ENCODE measurements at regions not wholly inside any gene's neighbourhood (a gene's known extent, or its start where the extent isn't known, plus 50 kb on each side); places are given as distances from the start of the nearest gene placed in this dataset.
"Not testable (repeated sequence)": the region's sequence is repeated elsewhere in the genome, so short reads cannot be mapped to it uniquely, and the experiment has no call there.

DNA sequence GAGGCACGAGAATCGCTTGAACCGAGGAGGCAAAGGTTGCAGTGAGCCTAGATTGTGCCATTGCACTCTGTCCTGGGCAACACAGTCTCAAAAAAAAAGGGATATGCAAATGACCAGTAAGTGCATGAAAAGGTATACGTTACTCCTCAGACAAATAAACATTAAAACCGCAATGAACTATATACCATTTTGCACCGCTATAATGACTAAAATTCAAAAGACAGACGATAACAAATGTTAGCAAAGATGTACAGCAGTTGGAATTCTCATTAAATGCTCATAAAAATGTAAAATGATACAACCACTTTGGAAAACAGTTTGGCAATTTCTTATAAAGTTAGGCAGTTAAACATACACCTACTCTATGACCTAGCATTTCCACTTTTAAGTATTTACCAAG is 67.4 kb upstream of the MSH6 start:
- peaks cover 18% of the 10 kb centered on the region for H3K27me3 Mint-ChIP-seq (ENCODE audit: unreplicated experiment)
- peaks cover 3% of the 10 kb centered on the region for H3K9me3 Mint-ChIP-seq (ENCODE audit: low read depth, unreplicated experiment)
- no TSS peak for BruUV-seq (replicated peaks)
- no peaks in the 10 kb centered on the region for H3K36me3 Mint-ChIP-seq (ENCODE audit: insufficient read depth, unreplicated experiment)
- CTCF ChIA-PET = no interaction called here
- H3K4me1 Mint-ChIP-seq (ENCODE audit: low read depth, unreplicated experiment) = no peaks in the 10 kb centered on the region
- TF ChIP-seq, protein P1, sequence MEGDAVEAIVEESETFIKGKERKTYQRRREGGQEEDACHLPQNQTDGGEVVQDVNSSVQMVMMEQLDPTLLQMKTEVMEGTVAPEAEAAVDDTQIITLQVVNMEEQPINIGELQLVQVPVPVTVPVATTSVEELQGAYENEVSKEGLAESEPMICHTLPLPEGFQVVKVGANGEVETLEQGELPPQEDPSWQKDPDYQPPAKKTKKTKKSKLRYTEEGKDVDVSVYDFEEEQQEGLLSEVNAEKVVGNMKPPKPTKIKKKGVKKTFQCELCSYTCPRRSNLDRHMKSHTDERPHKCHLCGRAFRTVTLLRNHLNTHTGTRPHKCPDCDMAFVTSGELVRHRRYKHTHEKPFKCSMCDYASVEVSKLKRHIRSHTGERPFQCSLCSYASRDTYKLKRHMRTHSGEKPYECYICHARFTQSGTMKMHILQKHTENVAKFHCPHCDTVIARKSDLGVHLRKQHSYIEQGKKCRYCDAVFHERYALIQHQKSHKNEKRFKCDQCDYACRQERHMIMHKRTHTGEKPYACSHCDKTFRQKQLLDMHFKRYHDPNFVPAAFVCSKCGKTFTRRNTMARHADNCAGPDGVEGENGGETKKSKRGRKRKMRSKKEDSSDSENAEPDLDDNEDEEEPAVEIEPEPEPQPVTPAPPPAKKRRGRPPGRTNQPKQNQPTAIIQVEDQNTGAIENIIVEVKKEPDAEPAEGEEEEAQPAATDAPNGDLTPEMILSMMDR (IDR thresholded peaks at IDR 0.05; ENCODE audit: unreplicated experiment) = no peak
- no peak overlapping the region for H3K27ac Mint-ChIP-seq (ENCODE audit: unreplicated experiment)
- H3K4me3 Mint-ChIP-seq (ENCODE audit: low read depth, unreplicated experiment) = no peak overlapping the region
- no peak for DNase-seq
- intact Hi-C loops (cut with micrococcal nuclease; ENCODE audit: unreplicated experiment) = no loop called here

DNA sequence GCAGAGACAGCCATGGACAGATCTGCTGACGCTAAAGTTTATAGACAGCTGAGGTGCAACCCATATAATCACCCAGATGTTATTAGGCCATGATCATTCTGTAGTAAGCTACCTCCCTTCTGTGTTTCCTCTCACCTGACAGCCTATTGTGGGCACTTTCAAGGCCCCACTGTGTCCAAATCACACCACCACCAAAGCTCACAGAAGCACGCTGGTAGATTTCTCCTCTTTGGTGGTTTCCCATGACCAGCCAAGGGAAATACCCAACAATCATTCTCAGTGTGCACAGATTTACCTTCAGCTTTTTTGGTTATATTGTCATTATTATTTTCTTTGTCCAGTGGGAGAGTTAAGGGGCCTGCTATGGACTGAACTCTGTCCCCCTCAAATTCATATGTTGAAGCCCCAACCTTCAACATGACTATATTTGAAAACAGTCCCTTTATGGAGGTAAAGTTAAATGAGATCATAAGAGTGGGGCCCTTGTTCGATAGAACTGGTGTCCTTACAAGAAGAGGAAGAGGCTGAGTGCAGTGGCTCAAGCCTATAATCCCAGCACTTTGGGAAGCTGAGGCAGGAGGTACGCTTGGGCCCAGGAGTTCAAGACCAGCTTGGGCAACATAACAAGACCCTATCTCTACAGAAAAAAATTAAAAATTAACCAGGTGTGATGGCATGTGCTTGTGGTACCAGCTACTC is 74.0 kb upstream of the MSH6 start:
- BruUV-seq (replicated peaks) = no TSS peak
- intact Hi-C loops (cut with micrococcal nuclease; ENCODE audit: unreplicated experiment) = no loop called here
- CTCF ChIA-PET = no interaction called here
- H3K4me3 Mint-ChIP-seq (ENCODE audit: low read depth, unreplicated experiment) = no peak overlapping the region
- no peaks in the 10 kb centered on the region for H3K4me1 Mint-ChIP-seq (ENCODE audit: low read depth, unreplicated experiment)
- H3K36me3 Mint-ChIP-seq (ENCODE audit: insufficient read depth, unreplicated experiment) = no peaks in the 10 kb centered on the region
- no peak overlapping the region for H3K27ac Mint-ChIP-seq (ENCODE audit: unreplicated experiment)
- no peaks in the 10 kb centered on the region for H3K27me3 Mint-ChIP-seq (ENCODE audit: unreplicated experiment)
- TF ChIP-seq, protein P1 (IDR thresholded peaks at IDR 0.05; ENCODE audit: unreplicated experiment) = no peak
- H3K9me3 Mint-ChIP-seq (ENCODE audit: low read depth, unreplicated experiment) = no peaks in the 10 kb centered on the region
- no peak for DNase-seq

DNA sequence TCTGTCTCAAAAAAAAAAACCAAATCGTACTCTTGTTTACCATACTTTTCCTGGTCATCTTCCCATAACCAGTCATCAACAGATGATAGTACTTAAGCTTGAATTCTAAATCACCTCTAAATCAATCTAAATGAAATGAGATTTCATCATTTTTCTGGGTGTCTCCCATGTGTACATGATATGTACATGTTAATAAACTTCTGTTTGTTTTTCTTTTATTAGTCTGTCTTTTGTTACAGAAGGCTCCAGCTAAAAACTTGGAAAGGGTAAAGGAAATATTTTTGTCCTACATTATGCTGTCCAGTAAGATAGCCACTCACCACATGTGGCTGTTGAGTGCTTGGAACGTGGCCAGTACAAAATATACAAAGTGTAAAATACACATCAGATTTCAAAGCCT is 78.7 kb upstream of the MSH6 start:
- intact Hi-C loops (cut with micrococcal nuclease; ENCODE audit: unreplicated experiment) = no loop called here
- BruUV-seq (replicated peaks) = no TSS peak
- DNase-seq = no peak
- CTCF ChIA-PET = no interaction called here
- no peaks in the 10 kb centered on the region for H3K36me3 Mint-ChIP-seq (ENCODE audit: insufficient read depth, unreplicated experiment)
- H3K4me3 Mint-ChIP-seq (ENCODE audit: low read depth, unreplicated experiment) = no peak overlapping the region
- H3K27ac Mint-ChIP-seq (ENCODE audit: unreplicated experiment) = no peak overlapping the region
- H3K4me1 Mint-ChIP-seq (ENCODE audit: low read depth, unreplicated experiment) = no peaks in the 10 kb centered on the region
- H3K9me3 Mint-ChIP-seq (ENCODE audit: low read depth, unreplicated experiment) = no peaks in the 10 kb centered on the region
- TF ChIP-seq, protein P1 (IDR thresholded peaks at IDR 0.05; ENCODE audit: unreplicated experiment) = no peak
- H3K27me3 Mint-ChIP-seq (ENCODE audit: unreplicated experiment) = peaks cover 2% of the 10 kb centered on the region

DNA sequence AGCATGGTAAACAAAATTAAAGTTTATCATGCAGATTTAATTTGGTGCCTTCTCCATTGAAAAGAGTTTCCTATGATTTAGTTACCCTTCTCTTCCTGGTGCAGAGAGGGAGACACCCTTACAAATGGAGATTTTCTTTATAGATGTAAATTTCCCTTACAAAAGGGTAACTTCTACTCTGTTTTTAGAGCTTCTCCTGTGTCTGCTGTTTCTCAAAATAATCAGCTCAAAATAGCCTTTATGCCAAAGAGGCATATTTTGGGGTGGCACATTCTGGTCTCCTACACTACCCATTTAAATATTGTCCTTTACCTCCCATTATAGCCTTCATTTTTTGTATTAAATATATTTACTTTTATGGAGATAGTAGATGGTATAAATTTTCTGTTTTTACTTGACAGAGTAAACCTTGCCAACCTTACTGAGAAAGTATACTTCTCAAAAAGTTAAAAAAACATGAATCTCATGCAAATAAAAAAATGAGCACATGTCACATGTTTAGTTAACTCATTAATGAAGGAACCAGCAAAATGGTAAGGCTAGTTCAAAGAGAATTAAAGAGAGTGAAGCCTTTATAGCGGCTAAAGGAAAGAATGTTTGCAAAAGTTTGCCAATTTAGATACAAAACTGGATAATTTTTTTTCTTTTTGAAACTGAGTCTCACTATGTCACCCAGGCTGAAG is 83.3 kb upstream of the MSH6 start:
- H3K27ac Mint-ChIP-seq (ENCODE audit: unreplicated experiment) = no peak overlapping the region
- BruUV-seq (replicated peaks) = no TSS peak

DNA sequence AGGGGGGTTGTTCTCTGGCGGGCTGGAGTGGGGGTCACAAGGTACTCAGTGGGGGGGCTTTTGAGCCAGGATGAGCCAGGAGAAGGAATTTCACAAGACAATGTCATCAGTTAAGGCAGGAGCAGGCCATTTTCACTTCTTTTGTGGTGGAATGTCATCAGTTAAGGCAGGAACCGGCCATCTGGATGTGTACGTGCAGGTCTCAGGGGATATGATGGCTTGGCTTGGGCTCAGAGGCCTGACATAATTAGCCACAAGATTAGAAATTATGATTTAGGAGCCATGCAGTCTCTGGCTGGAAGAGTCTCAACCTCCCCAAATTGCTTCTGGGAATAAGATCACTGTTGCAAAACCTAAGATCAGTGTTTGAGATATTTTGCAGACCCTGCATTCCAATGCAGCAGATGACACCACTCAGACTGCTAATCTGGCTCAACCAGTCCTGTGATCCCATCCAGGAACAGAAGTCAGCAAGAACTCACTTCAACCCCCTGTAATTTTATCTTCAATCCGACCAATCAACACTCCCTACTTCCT is 84.4 kb upstream of the MSH6 start:
- peaks cover 25% of the 10 kb centered on the region for H3K27me3 Mint-ChIP-seq (ENCODE audit: unreplicated experiment)
- H3K27ac Mint-ChIP-seq (ENCODE audit: unreplicated experiment); H3K9me3 Mint-ChIP-seq (ENCODE audit: low read depth, unreplicated experiment); H3K4me1 Mint-ChIP-seq (ENCODE audit: low read depth, unreplicated experiment); BruUV-seq (replicated peaks); intact Hi-C loops (cut with micrococcal nuclease; ENCODE audit: unreplicated experiment); CTCF ChIA-PET; H3K4me3 Mint-ChIP-seq (ENCODE audit: low read depth, unreplicated experiment); H3K36me3 Mint-ChIP-seq (ENCODE audit: insufficient read depth, unreplicated experiment); DNase-seq: not testable (repeated sequence)

More for the DNA sequence above, 83.3 kb upstream of the MSH6 start:
- intact Hi-C loops (cut with micrococcal nuclease; ENCODE audit: unreplicated experiment) = no loop called here
- Mint-ChIP-seq H3K4me1 (ENCODE audit: low read depth, unreplicated experiment) (no peaks in the 10 kb centered on the region), H3K4me3 (ENCODE audit: low read depth, unreplicated experiment) (no peak overlapping the region), H3K36me3 (ENCODE audit: insufficient read depth, unreplicated experiment) (no peaks in the 10 kb centered on the region), H3K27me3 (ENCODE audit: unreplicated experiment) (peaks cover 25% of the 10 kb centered on the region), H3K9me3 (ENCODE audit: low read depth, unreplicated experiment) (no peaks in the 10 kb centered on the region)
- DNase-seq = no peak
- CTCF ChIA-PET = no interaction called here
- TF ChIP-seq, protein P1 (IDR thresholded peaks at IDR 0.05; ENCODE audit: unreplicated experiment) = no peak

DNA sequence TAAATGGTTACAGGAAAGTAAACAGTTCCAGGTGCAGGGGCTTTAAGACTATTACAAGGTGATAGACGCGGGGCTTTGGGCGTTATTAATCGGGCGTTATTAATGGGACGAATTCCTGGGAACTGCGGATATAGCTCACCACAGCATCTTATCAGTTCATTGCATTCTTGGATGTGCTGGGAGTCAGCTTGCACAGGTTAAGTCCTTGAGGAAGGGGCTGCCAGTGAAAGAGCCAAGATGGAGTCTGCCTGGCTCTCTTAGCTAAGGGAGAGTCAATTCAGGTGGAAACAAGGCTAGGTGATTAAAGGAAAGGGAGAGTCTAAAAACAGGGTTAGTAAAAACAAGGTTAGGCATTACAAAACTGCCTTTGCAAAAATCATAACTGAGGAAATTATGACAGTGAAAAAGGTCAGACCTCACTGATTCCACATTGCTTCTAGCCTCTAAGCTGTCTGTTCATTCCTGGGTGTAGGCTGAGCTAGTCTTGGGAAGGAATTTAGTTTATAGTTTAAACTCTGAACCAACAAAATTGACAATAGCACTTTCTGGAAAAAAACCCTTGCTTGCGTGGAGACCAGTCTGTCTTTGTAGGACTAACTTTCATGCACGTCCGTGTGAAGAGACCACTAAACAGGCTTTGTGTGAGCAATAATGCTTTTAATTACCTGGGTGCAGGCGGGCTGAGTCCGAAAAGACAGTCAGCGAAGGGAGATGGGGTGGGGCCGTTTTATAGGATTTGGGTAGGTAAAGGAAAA is 85.1 kb upstream of the MSH6 start:
- DNase-seq; H3K9me3 Mint-ChIP-seq (ENCODE audit: low read depth, unreplicated experiment); CTCF ChIA-PET; BruUV-seq (replicated peaks); H3K27ac Mint-ChIP-seq (ENCODE audit: unreplicated experiment); H3K4me1 Mint-ChIP-seq (ENCODE audit: low read depth, unreplicated experiment); intact Hi-C loops (cut with micrococcal nuclease; ENCODE audit: unreplicated experiment); H3K36me3 Mint-ChIP-seq (ENCODE audit: insufficient read depth, unreplicated experiment); H3K4me3 Mint-ChIP-seq (ENCODE audit: low read depth, unreplicated experiment): not testable (repeated sequence)
- peaks cover 25% of the 10 kb centered on the region for H3K27me3 Mint-ChIP-seq (ENCODE audit: unreplicated experiment)

Measured in Calu3 (cell line).